HepG2 (cell line): ENCODE measurements at regions not wholly inside any gene's neighbourhood (a gene's known extent, or its start where the extent isn't known, plus 50 kb on each side); places are given as distances from the start of the nearest gene placed in this dataset.

Source experiments
- ATAC-seq: fragments of 200-7000 bp; cut with Tn5 transposase; 3 replicates; pipeline ENCODE4 v1.9.1; 2020; ENCODE audit warnings: mild to moderate bottlenecking, moderate library complexity
- BruUV-seq: library from RNA; stranded (reverse); fragments of 400-500 nt; replicated peaks from 2 replicates; lab custom pipeline; 2021; lab: Mats Ljungman, UMichigan
- CTCF ChIA-PET: fragments of 300-600 bp; formaldehyde crosslinking; extraction: SDS; loops from one replicate; lab custom pipeline; 2021; ENCODE audit warnings: low total read pairs, inconsistent platforms, low intra/inter-chr PET ratio; lab: Yijun Ruan, JAX
- POLR2A ChIA-PET: fragments of 350-600 bp; sonication (Branson Sonifier 250); formaldehyde crosslinking; loops from one replicate; lab custom pipeline; 2020; ENCODE audit warnings: antibody characterized with exemption, inconsistent platforms; lab: Yijun Ruan, JAX
- DNase-seq: peaks from one replicate; pipeline ENCODE4 v3.0.0-alpha.2; 2015; ENCODE audit warnings: low spot score
- FAIRE-seq: peaks from 3 replicates; lab custom pipeline; 2011; peaks lifted over from hg19 to GRCh38; lab: Jason Lieb, UNC
- H2AFZ ChIP-seq: one replicate; pipeline ENCODE4 v1.6.1; 2011; ENCODE audit warnings: low read length, inconsistent platforms
- H3K27ac ChIP-seq: fragments of 300-600 bp; 3 replicates; pipeline ENCODE4 v1.8.0; 2011; ENCODE audit warnings: mixed run types, mild to moderate bottlenecking, mixed read lengths, low read length, inconsistent platforms; ENCODE audit not compliant: insufficient read depth; ENCODE audit errors: extremely low read length
- H3K27me3 ChIP-seq, 2 experiments: fragments of 200-600 bp in 1 of 2; 2 replicates in 1 of 2; 3 replicates in 1 of 2; pipeline versions ENCODE4 v1.6.0 to v1.8.0; 2011; ENCODE audit warnings: low read length in 2 of 2, mild to moderate bottlenecking in 2 of 2, moderate library complexity in 2 of 2, inconsistent platforms in 1 of 2; ENCODE audit not compliant: insufficient read depth in 2 of 2, control insufficient read depth in 1 of 2
- H3K36me3 ChIP-seq, 2 experiments: fragments of 200-600 bp in 1 of 2; replicated peaks in 1 of 2; 2 replicates in 1 of 2; 3 replicates in 1 of 2; pipeline versions ENCODE4 v1.5.1 to v1.8.0; 2011; ENCODE audit warnings: low read length in 2 of 2, inconsistent platforms in 1 of 2; ENCODE audit not compliant: insufficient read depth in 2 of 2, control insufficient read depth in 1 of 2
- H3K4me1 ChIP-seq: 2 replicates; pipeline ENCODE4 v1.5.1; 2012; ENCODE audit warnings: low read length, inconsistent platforms; ENCODE audit not compliant: insufficient read depth
- H3K4me2 ChIP-seq: 2 replicates; pipeline ENCODE4 v1.6.0; 2011; ENCODE audit warnings: low read depth, low read length, inconsistent platforms
- H3K4me3 ChIP-seq, 3 experiments: fragments of 200-600 bp in 1 of 3; sonication (generic), shearing (Covaris generic) in 1 of 3; replicated peaks in 1 of 3; 2 replicates each; pipeline ENCODE4 v1.5.1; 2011 to 2016; ENCODE audit warnings: low read length in 3 of 3, inconsistent platforms in 2 of 3, low read depth in 2 of 3, mild to moderate bottlenecking in 2 of 3, control low read depth in 1 of 3, mixed read lengths in 1 of 3; ENCODE audit not compliant: insufficient read depth in 1 of 3
- H3K79me2 ChIP-seq: one replicate; pipeline ENCODE4 v1.6.1; 2011; ENCODE audit warnings: low read length, inconsistent platforms; ENCODE audit not compliant: insufficient read depth
- H3K9ac ChIP-seq: 2 replicates; pipeline ENCODE4 v1.6.0; 2011; ENCODE audit warnings: mild to moderate bottlenecking, low read depth, low read length, inconsistent platforms; ENCODE audit not compliant: insufficient read depth
- H3K9me3 ChIP-seq: 2 replicates; pipeline ENCODE4 v1.5.1; 2012; ENCODE audit warnings: mild to moderate bottlenecking, low read length
- H4K20me1 ChIP-seq: 2 replicates; pipeline ENCODE4 v1.6.0; 2011; ENCODE audit warnings: inconsistent platforms, mild to moderate bottlenecking, low read length, moderate library complexity; ENCODE audit not compliant: insufficient read depth
- FLYWCH1 ChIP-seq: sonication (generic); formaldehyde crosslinking; IDR thresholded peaks from 2 replicates; pipeline ENCODE4 v1.8.1; 2023; ENCODE audit warnings: mild to moderate bottlenecking, missing genetic modification reagents
- LCORL ChIP-seq, 2 experiments: fragments of 450-650 bp in 1 of 2; sonication (generic) in 1 of 2; formaldehyde crosslinking in 1 of 2; IDR thresholded peaks; 2 replicates each; pipeline versions ENCODE4 v1.5.0 to v1.6.1; 2017 to 2020; ENCODE audit warnings: antibody characterized with exemption in 1 of 2, missing genetic modification reagents in 1 of 2
- MEIS2 ChIP-seq: sonication (generic); formaldehyde crosslinking; IDR thresholded peaks from 2 replicates; pipeline ENCODE4 v1.9.0; 2021; ENCODE audit warnings: mild to moderate bottlenecking, missing genetic modification reagents
- SALL1 ChIP-seq: sonication (generic); formaldehyde crosslinking; IDR thresholded peaks from 2 replicates; pipeline ENCODE4 v1.8.0; 2022; ENCODE audit warnings: mild to moderate bottlenecking, missing genetic modification reagents
- ZNF619 ChIP-seq: sonication (generic); formaldehyde crosslinking; IDR thresholded peaks from 2 replicates; pipeline ENCODE4 v1.4.0; 2020; ENCODE audit warnings: mild to moderate bottlenecking, missing genetic modification reagents
- ZNF790 ChIP-seq: sonication (generic); formaldehyde crosslinking; IDR thresholded peaks from 2 replicates; pipeline ENCODE4 v1.8.0; 2022; ENCODE audit warnings: missing genetic modification reagents, mild to moderate bottlenecking, borderline replicate concordance
- WGBS: methylation state at CpG from one replicate; pipeline ENCODE4 v1.1.6; 2017; ENCODE audit warnings: low lambda C conversion rate; 5-methylcytosine and 5-hydroxymethylcytosine counted together
- in situ Hi-C: cut with HindIII; loops from 2 replicates; pipeline ENCODE4 v1.10.0; 2017; ENCODE audit warnings: low pct_unique_long_range_greater_than_20kb; ENCODE audit not compliant: extremely low pct_ligation_motif_present
- intact Hi-C: fragments of 100-400 bp; cut with micrococcal nuclease; formaldehyde crosslinking; loops from one replicate; pipeline ENCODE4 v1.10.0; 2022; ENCODE audit not compliant: unreplicated experiment
- TF ChIP-seq, protein P1 (sequence below): IDR thresholded peaks from 2 replicates; pipeline ENCODE4 v1.6.1; 2018; ENCODE audit warnings: missing genetic modification reagents

GRCh38 chr14:45633220-45633984, 380.4 kb upstream of the MIS18BP1 start (continued):
- no peak for TF ChIP-seq ZNF790 (CRISPR knock-in tag)
- TF ChIP-seq ZNF619 (CRISPR knock-in tag) = no peak
- TF ChIP-seq LCORL (IDR thresholded peaks at IDR 0.05) = no peak
- TF ChIP-seq LCORL (CRISPR knock-in tag; IDR thresholded peaks at IDR 0.05) = no peak
- TF ChIP-seq, all 625 proteins: peak for 0

GRCh38 chr14:45621731-45622130, 368.7 kb upstream of the MIS18BP1 start:
- no peaks in the 10 kb centered on the region for H4K20me1 ChIP-seq
- H3K9me3 ChIP-seq = no peaks in the 10 kb centered on the region; the same call in 1 of the 2 replicates
- no peak overlapping the region for H3K9ac ChIP-seq
- ATAC-seq (no peak), DNase-seq (no peak), FAIRE-seq (no peak)
- in situ Hi-C loops = no loop called here
- no peaks in the 10 kb centered on the region for H3K36me3 ChIP-seq
- no peak overlapping the region for H3K4me2 ChIP-seq
- no peaks in the 10 kb centered on the region for H3K27me3 ChIP-seq
- intact Hi-C loops = no loop called here
- no peaks in the 10 kb centered on the region for H3K4me1 ChIP-seq
- CTCF ChIA-PET = no interaction called here
- no peak overlapping the region for H3K4me3 ChIP-seq
- no TSS peak for BruUV-seq
- WGBS = 0% methylated on average over 2 of the region's 2 CpGs
- POLR2A ChIA-PET = no interaction called here
- no peak overlapping the region for H2AFZ ChIP-seq
- no peaks in the 10 kb centered on the region for H3K79me2 ChIP-seq
- H3K27ac ChIP-seq = no peak overlapping the region
- TF ChIP-seq SALL1 (no peak), MEIS2 (CRISPR knock-in tag) (no peak), FLYWCH1 (CRISPR knock-in tag) (no peak)
- TF ChIP-seq, protein P1, sequence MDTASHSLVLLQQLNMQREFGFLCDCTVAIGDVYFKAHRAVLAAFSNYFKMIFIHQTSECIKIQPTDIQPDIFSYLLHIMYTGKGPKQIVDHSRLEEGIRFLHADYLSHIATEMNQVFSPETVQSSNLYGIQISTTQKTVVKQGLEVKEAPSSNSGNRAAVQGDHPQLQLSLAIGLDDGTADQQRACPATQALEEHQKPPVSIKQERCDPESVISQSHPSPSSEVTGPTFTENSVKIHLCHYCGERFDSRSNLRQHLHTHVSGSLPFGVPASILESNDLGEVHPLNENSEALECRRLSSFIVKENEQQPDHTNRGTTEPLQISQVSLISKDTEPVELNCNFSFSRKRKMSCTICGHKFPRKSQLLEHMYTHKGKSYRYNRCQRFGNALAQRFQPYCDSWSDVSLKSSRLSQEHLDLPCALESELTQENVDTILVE = no peak
